Dendritic cell treated with granulocyte-macrophage colony-stimulating factor and Interleukin-4, amounts not matched to agents 40 ng/mL and 50 ng/mL, for 4 days (primary cell): ENCODE measurements at regions not wholly inside any gene's neighbourhood (a gene's known extent, or its start where the extent isn't known, plus 50 kb on each side); places are given as distances from the start of the nearest gene placed in this dataset.
"Not testable (repeated sequence)": the region's sequence is repeated elsewhere in the genome, so short reads cannot be mapped to it uniquely, and the experiment has no call there.

Source experiments
- H3K27ac Mint-ChIP-seq: one replicate; pipeline ENCODE4 v1.8.0; 2022; ENCODE audit warnings: mild to moderate bottlenecking, mixed read lengths
- H3K27me3 Mint-ChIP-seq: one replicate; pipeline ENCODE4 v1.8.0; 2022; ENCODE audit warnings: mild to moderate bottlenecking, mixed read lengths
- H3K36me3 Mint-ChIP-seq: one replicate; pipeline ENCODE4 v1.8.0; 2022; ENCODE audit warnings: low read depth, mixed read lengths
- H3K4me1 Mint-ChIP-seq: one replicate; pipeline ENCODE4 v1.8.0; 2022; ENCODE audit warnings: low read depth, mixed read lengths
- H3K4me3 Mint-ChIP-seq: one replicate; pipeline ENCODE4 v1.8.0; 2022; ENCODE audit warnings: mild to moderate bottlenecking, moderate library complexity, mixed read lengths
- H3K9me3 Mint-ChIP-seq: one replicate; pipeline ENCODE4 v1.8.0; 2022; ENCODE audit warnings: mixed read lengths
- intact Hi-C: fragments of 100-400 bp; cut with micrococcal nuclease; formaldehyde crosslinking; loops from one replicate; pipeline ENCODE4 v1.15.0; 2022

DNA sequence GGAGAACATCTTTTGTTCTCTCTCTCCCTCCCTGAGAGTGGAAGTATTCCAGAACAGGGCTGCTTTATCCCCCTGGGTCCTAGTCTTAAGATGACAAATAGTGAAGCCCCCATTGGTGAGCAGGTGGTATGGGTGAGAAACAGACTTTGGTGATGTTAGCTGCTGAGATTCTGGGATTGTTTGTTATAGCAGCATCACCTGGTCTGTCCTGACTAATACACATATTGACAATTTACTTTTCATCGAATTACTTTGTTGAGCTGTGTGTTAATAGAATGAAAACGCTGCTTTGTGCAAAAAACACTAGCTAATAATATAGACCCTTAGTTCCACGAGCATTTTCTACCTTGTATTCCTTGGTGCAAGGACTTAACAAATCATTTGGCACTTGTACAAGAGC lies 133.5 kb downstream of the ASMT start:
- Mint-ChIP-seq H3K27me3 (no peaks in the 10 kb centered on the region), H3K4me1 (no peaks in the 10 kb centered on the region), H3K27ac (no peak overlapping the region), H3K4me3 (no peak overlapping the region), H3K36me3 (no peaks in the 10 kb centered on the region), H3K9me3 (peaks cover 18% of the 10 kb centered on the region)
- intact Hi-C loops: no loop called here

DNA sequence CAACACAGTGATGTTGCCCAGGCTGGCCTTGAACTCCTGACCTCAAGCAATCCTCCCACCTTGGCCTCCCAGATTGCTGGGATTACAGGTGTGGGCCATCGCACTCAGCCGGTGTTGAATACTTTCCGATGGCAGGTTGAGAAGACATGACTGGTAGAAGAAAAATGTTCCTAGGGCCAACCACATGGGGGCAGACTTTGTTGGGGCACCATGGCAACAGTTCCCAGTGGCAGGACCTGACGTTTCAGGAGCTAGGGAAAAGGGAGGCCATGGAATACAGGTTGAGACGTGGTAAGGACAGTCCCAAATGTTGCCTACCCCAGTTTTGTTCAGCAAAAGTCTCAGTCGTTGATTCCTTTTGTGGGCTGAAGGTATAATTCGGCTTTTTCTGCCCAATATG lies 134.6 kb downstream of the ASMT start:
- no peaks in the 10 kb centered on the region for H3K4me1 Mint-ChIP-seq

DNA sequence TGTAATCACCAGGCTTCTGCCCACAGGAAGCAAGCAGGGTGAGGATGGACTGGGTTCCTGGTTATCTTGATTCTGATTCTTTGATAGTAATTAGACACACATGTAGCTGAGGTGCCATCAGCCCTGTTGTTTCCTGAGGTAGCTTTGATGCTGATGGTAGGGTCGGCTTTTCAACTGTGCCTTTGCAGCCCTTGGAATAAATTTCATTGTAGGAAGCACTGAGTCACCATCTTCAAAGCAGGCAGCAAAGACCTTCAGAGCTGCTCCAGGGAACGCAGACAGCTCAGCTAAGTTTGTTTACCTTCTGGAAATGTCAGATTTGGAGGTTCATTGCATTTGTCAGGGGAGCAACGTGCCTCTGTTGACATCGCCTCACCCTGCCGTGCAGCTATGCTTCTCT lies 135.4 kb downstream of the ASMT start:
- Mint-ChIP-seq H3K27me3 (no peaks in the 10 kb centered on the region), H3K4me3 (no peak overlapping the region), H3K36me3 (no peaks in the 10 kb centered on the region), H3K27ac (no peak overlapping the region), H3K4me1 (no peaks in the 10 kb centered on the region), H3K9me3 (no peaks in the 10 kb centered on the region)
- intact Hi-C loops: no loop called here

More for the DNA sequence above, 134.6 kb downstream of the ASMT start:
- peaks cover 7% of the 10 kb centered on the region for H3K9me3 Mint-ChIP-seq
- no peaks in the 10 kb centered on the region for H3K36me3 Mint-ChIP-seq
- intact Hi-C loops: no loop called here
- H3K27ac Mint-ChIP-seq: no peak overlapping the region
- H3K27me3 Mint-ChIP-seq: no peaks in the 10 kb centered on the region
- no peak overlapping the region for H3K4me3 Mint-ChIP-seq

DNA sequence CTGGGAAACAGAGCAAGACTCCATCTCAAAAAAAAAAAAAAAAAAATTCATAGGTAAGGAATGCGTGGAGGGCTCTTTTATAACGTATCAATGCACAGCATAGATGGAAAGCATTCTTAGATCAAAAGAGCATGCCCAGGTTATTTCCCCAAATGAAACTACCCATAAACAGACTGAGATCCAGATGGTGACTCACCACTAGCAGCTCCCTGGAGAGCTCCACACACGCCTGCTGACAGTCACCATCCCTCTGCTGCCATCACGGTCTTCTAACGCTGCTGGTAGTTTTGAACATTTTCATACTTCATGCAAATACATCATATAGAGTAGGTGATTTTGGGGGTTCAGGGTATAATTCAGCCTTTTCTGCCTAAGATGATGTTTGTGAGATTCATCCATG lies 136.9 kb downstream of the ASMT start:
- Mint-ChIP-seq H3K27ac (no peak overlapping the region), H3K4me3 (no peak overlapping the region), H3K36me3 (no peaks in the 10 kb centered on the region), H3K4me1 (no peaks in the 10 kb centered on the region), H3K27me3 (no peaks in the 10 kb centered on the region), H3K9me3 (peaks cover 8% of the 10 kb centered on the region)
- intact Hi-C loops: no loop called here

DNA sequence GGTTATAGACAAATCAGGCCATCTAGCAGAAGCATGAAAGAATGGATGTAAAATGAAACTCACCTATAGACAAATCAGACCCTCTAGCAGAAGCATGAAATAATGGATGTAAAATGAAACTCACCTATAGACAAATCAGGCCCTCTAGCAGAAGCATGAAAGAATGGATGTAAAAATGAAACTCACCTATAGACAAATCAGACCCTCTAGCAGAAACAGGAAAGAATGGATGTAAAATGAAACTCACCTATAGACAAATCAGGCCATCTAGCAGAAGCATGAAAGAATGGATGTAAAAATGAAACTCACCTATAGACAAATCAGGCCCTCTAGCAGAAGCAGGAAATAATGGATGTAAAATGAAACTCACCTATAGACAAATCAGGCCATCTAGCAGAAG lies 137.9 kb downstream of the ASMT start:
- H3K4me1 Mint-ChIP-seq, H3K4me3 Mint-ChIP-seq, H3K27ac Mint-ChIP-seq, H3K27me3 Mint-ChIP-seq, intact Hi-C loops, H3K36me3 Mint-ChIP-seq: not testable (repeated sequence)
- H3K9me3 Mint-ChIP-seq: peaks cover 12% of the 10 kb centered on the region

DNA sequence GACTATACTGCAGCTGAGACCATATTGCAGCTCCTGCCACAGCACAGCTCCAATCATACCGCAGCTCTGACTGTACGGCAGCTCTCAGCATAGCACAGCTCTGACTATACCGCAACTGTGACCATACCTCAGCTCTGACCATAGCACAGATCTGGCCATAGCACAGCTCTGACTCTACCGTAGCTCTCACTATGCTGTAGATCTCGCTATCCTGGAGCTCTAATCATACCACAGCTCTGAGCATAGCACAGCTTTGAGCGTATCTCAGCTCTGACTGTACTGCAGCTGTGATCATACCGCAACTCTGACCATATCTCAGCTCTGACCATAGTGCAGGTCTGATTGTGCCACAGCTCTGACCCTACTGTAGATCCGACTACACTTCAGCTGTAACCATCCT lies 139.2 kb downstream of the ASMT start:
- intact Hi-C loops: no loop called here
- Mint-ChIP-seq H3K4me3 (no peak overlapping the region), H3K9me3 (peaks cover 25% of the 10 kb centered on the region), H3K27me3 (no peaks in the 10 kb centered on the region), H3K4me1 (no peaks in the 10 kb centered on the region), H3K27ac (no peak overlapping the region), H3K36me3 (no peaks in the 10 kb centered on the region)

DNA sequence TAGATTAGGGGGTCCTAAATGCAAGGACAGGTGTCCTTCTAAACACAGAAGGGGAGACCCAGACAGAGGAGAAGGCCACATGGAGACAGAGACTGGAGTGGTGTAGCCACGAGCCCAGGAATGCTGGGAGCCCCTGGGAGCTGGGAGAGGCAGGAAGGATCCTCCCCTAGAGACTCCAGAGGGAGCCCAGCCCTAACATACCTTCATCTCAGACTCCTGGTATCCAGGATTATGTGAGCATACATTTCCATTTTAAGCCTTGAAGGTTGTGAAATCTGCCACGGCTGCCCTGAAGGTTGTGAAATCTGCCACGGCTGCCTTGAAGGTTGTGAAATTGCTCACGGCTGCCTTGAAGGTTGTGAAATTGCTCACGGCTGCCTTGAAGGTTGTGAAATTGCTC lies 148.4 kb downstream of the ASMT start:
- H3K4me1 Mint-ChIP-seq: no peaks in the 10 kb centered on the region
- no peaks in the 10 kb centered on the region for H3K27me3 Mint-ChIP-seq
- no peak overlapping the region for H3K4me3 Mint-ChIP-seq
- no peak overlapping the region for H3K27ac Mint-ChIP-seq
- intact Hi-C loops: no loop called here
- H3K36me3 Mint-ChIP-seq: no peaks in the 10 kb centered on the region
- peaks cover 48% of the 10 kb centered on the region for H3K9me3 Mint-ChIP-seq

DNA sequence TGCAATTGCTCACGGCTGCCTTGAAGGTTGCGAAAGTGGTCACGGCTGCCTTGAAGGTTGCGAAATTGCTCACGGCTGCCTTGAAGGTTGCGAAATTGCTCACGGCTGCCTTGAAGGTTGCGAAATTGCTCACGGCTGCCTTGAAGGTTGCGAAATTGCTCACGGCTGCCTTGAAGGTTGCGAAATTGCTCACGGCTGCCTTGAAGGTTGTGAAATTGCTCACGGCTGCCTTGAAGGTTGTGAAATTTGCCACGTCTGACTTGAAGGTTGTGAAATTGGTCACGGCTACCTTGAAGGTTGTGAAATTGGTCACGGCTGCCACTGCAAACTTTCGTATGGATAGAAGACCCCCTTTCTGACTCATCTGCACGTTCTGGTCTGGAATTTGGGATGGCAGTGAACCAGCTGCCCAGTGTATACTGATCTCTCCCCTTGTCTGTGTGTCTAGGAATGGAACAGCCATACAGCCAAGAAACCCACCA lies 150.1 kb downstream of the ASMT start:
- H3K27ac Mint-ChIP-seq, H3K4me1 Mint-ChIP-seq: not testable (repeated sequence)

DNA sequence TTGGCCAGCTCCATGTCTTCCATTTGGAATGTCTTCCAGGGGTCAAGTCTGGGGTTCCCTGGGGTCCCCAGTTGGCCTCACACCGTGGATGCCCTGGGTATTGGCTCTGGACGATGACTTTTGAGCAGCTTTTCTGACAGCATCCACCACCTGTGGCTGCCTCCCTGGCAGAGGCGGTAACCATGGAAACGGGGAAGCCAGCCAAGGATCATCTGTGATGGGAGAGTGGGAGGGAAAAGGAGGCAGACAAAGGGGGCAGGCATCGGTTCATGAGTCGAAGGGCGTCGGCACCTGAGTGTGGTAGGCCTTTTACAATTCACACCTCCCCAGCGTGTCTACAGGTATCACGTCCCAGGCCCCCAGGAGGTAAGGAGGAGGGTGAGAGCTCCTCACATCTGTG lies 152.2 kb downstream of the ASMT start:
- no peak overlapping the region for H3K27ac Mint-ChIP-seq
- peaks cover 64% of the 10 kb centered on the region for H3K9me3 Mint-ChIP-seq
- H3K36me3 Mint-ChIP-seq: no peaks in the 10 kb centered on the region
- no peak overlapping the region for H3K4me3 Mint-ChIP-seq
- no peaks in the 10 kb centered on the region for H3K27me3 Mint-ChIP-seq
- intact Hi-C loops: no loop called here
- no peaks in the 10 kb centered on the region for H3K4me1 Mint-ChIP-seq

More for the DNA sequence above, 150.1 kb downstream of the ASMT start:
- intact Hi-C loops, H3K36me3 Mint-ChIP-seq, H3K4me3 Mint-ChIP-seq, H3K27me3 Mint-ChIP-seq: not testable (repeated sequence)
- peaks cover 49% of the 10 kb centered on the region for H3K9me3 Mint-ChIP-seq

DNA sequence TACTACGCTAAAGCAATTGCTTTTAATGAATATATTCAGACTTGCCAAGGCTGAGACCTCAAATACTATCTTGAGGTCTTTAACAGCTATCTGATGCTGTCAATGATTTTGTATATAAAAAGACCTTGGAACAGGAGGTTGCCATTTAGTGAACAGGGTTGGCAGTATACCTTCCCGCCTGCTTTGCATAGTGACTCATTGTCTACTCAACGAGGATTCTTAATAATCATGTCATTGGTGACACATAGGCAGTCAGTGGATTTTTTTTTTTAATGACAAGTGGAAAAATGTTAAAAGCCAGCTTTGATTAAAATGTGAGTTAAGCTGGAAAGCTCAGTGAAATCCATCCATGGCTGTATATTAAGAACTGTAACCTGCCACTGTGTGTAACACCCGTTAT lies 164.0 kb downstream of the ASMT start:
- H3K4me1 Mint-ChIP-seq: no peaks in the 10 kb centered on the region
- H3K36me3 Mint-ChIP-seq: no peaks in the 10 kb centered on the region
- intact Hi-C loops: no loop called here
- H3K9me3 Mint-ChIP-seq: no peaks in the 10 kb centered on the region
- no peak overlapping the region for H3K27ac Mint-ChIP-seq
- no peak overlapping the region for H3K4me3 Mint-ChIP-seq
- H3K27me3 Mint-ChIP-seq: no peaks in the 10 kb centered on the region

DNA sequence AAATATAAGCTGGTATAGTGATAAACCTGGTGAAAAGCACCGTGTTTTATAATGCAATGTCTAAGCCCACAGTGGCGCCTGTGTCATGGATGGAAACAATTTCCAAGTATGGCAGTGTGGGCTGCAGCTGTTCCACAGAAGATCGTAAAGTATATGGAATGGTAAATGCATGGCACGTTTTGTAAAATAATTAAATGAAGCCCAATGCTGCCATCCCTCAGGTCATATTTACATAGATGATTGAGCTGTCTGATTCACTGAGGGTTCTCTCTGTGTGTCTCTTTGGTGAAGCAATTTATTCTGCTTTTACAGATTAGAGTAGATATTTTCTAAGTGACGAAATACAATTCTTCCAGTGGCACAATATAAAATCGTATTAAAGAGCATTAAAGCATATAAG lies 164.8 kb downstream of the ASMT start:
- Mint-ChIP-seq H3K4me3 (no peak overlapping the region), H3K9me3 (peaks cover 2% of the 10 kb centered on the region), H3K36me3 (no peaks in the 10 kb centered on the region), H3K27ac (no peak overlapping the region), H3K27me3 (no peaks in the 10 kb centered on the region), H3K4me1 (no peaks in the 10 kb centered on the region)
- intact Hi-C loops: no loop called here

DNA sequence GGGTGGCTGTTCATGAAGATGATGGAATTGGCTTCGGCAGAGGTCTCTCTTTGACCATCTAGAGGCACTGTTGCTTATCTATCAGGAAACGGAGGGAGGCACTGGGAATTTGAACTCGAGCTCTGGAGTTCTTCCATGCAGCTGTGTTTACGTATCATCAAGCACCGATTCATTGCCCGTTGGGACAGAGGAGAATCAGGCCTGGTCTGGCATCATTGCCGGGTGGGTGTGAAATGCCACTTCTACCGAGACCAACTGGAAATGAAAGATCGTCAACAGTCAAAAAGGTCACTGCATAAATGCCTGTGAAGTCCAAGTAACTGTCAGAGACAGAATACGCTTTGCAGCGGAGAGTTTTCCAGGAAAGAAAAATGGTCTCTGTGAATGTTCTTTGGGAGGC lies 166.9 kb downstream of the ASMT start:
- H3K27ac Mint-ChIP-seq: no peak overlapping the region
- H3K27me3 Mint-ChIP-seq: no peaks in the 10 kb centered on the region
- H3K4me1 Mint-ChIP-seq: no peaks in the 10 kb centered on the region
- no peaks in the 10 kb centered on the region for H3K36me3 Mint-ChIP-seq
- peaks cover 23% of the 10 kb centered on the region for H3K9me3 Mint-ChIP-seq
- intact Hi-C loops: no loop called here
- H3K4me3 Mint-ChIP-seq: no peak overlapping the region

DNA sequence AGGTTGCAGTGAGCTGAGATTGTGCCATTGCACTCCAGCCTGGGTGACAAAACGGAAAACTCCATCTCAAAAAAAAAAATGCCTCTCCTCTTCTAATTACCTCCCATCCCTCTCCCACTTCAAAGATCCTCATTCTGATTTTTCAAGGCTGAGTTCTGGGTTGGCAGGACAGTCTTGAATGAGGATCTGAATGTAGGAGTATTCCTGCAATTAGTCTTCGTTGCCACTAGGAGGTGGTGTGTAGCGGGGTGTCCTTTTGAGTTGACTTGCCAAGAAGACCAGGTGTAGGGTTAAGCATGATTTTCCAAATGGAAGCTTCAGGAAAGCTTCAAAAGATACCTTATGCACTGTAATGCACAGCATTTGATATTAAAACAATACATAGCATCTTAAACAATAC lies 169.9 kb downstream of the ASMT start:
- Mint-ChIP-seq H3K9me3 (peaks cover 28% of the 10 kb centered on the region), H3K4me1 (no peaks in the 10 kb centered on the region), H3K4me3 (no peak overlapping the region), H3K27ac (no peak overlapping the region), H3K36me3 (no peaks in the 10 kb centered on the region), H3K27me3 (no peaks in the 10 kb centered on the region)
- intact Hi-C loops: no loop called here

DNA sequence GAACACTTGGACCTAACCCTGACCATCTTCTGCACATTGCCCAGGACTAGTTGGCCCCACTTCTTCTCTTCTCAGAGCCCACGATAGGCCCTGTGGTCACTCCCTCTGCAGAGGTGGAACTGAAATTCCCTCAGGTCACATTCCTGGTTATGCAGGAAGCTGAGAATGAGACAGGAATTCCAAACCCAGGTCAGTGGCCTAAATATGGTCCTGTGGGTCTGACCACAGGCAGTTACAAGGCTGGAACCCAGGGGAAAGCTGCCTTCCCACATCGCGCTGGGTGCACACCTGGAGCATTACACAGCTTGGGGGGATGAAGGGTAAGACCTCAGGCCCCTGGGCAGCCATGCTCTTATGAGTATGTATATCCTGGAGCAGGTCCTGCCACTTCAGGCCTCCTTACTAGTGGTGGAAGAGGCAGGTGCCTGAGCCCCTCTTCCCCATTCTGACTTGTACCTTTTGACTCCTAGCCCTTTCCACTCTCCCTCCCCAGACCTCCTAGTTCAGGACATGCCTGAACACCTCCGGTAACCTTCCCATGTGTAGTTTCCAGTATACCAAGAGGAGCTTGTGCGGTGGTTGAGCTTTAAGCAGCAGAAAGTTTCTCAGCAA lies 173.5 kb downstream of the ASMT start:
- Mint-ChIP-seq H3K27me3 (no peaks in the 10 kb centered on the region), H3K27ac (no peak overlapping the region), H3K36me3 (no peaks in the 10 kb centered on the region), H3K4me1 (no peaks in the 10 kb centered on the region), H3K4me3 (no peak overlapping the region), H3K9me3 (peaks cover 28% of the 10 kb centered on the region)
- intact Hi-C loops: no loop called here

DNA sequence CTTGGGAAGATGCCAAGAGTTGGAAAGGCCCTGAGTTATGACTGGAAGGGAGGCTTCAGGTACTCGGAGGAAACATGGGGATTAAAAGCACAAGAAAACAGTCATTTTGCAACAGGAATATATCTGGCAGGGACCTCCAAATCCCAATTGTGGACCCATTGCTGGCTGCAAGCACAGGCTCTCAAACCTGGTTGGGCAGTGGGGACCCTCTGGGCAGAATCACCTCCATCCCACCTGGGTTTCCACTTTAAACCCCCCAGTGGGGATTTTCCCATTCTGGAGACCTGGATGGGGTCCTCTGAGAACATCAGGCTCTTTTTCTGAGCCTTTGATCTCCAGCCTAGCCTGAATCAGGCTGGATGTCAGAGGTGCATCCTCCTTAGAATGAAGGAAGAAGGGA lies 177.8 kb downstream of the ASMT start:
- H3K9me3 Mint-ChIP-seq: no peaks in the 10 kb centered on the region
- intact Hi-C loops: no loop called here
- H3K4me1 Mint-ChIP-seq: no peaks in the 10 kb centered on the region
- H3K36me3 Mint-ChIP-seq: no peaks in the 10 kb centered on the region
- no peak overlapping the region for H3K4me3 Mint-ChIP-seq
- no peak overlapping the region for H3K27ac Mint-ChIP-seq
- no peaks in the 10 kb centered on the region for H3K27me3 Mint-ChIP-seq
